Suprapubic skin (tissue), 3 donors: ENCODE measurements at regions not wholly inside any gene's neighbourhood (a gene's known extent, or its start where the extent isn't known, plus 50 kb on each side); places are given as distances from the start of the nearest gene placed in this dataset.

Experiments used
- CTCF ChIP-seq, 2 donors: fragments of 200-600 bp in 1 of 2; fragments of 450-650 bp in 1 of 2; sonication (generic) in 1 of 2; IDR thresholded peaks; one replicate each; pipeline ENCODE4 v1.5.1; 2016 to 2019; ENCODE audit warnings: antibody characterized with exemption in 2 of 2, mild to moderate bottlenecking in 1 of 2, moderate library complexity in 1 of 2
- EP300 ChIP-seq: sonication (generic); formaldehyde crosslinking; IDR thresholded peaks from one replicate; pipeline ENCODE4 v1.6.1; 2017; ENCODE audit warnings: antibody characterized with exemption

DNA sequence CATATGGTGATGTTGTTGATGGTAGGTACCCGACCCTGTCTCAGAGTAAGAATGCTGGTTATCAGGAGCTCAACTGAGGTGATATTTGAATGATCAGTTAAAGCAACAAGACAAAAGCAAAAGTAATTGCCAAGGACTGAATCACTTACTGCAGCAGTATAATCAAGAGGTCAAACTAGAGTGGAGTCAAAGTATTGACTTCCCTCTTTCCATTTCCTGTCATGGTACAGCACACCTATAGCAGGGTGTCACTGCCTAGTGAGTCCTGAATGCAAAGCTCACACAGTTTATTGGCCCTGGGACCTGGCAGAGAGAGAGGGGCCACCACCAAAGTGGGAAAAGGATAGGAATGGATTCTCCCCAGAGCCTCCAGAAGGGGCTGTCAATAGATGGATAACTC, 886.1 kb upstream of the SORCS1 start:
- TF ChIP-seq EP300 (no peak), CTCF (IDR thresholded peaks at IDR 0.05) (no peak)
